HepG2 (cell line): ENCODE measurements at regions not wholly inside any gene's neighbourhood (a gene's known extent, or its start where the extent isn't known, plus 50 kb on each side); places are given as distances from the start of the nearest gene placed in this dataset.
"Not testable (repeated sequence)": the region's sequence is repeated elsewhere in the genome, so short reads cannot be mapped to it uniquely, and the experiment has no call there.

ENCODE experiments used
- CTCF ChIP-seq: sonication (generic); formaldehyde crosslinking; IDR thresholded peaks from 2 replicates; pipeline ENCODE4 v1.5.0; 2020; ENCODE audit warnings: mild to moderate bottlenecking, missing genetic modification reagents, moderate library complexity
- HNRNPH1 ChIP-seq: fragments of 200-400 bp; formaldehyde crosslinking; optimal IDR thresholded peaks from 2 replicates; pipeline ENCODE3; 2017; ENCODE audit warnings: mild to moderate bottlenecking, low read depth, low read length
- MAF1 ChIP-seq: sonication (generic); formaldehyde crosslinking; IDR thresholded peaks from 2 replicates; pipeline ENCODE4 v1.5.0; 2020; ENCODE audit warnings: missing genetic modification reagents, borderline replicate concordance
- MXD4 ChIP-seq: IDR thresholded peaks from 2 replicates; pipeline ENCODE4 v1.6.1; 2016; ENCODE audit warnings: mild to moderate bottlenecking, missing biosample characterization, missing genetic modification reagents
- PLRG1 ChIP-seq: fragments of 450-650 bp; conservative IDR thresholded peaks from 2 replicates; pipeline ENCODE4 v1.6.1; 2016
- POLR2AphosphoS5 ChIP-seq: IDR thresholded peaks from 2 replicates; pipeline ENCODE4 v1.6.1; 2012; ENCODE audit warnings: low read depth, low read length
- RBM39 ChIP-seq: fragments of 200-400 bp; formaldehyde crosslinking; IDR thresholded peaks from one replicate; pipeline ENCODE4 v1.6.1; 2018; ENCODE audit warnings: antibody characterized with exemption, mild to moderate bottlenecking, low read depth, low read length; ENCODE audit not compliant: poor library complexity, severe bottlenecking
- RFX5 ChIP-seq: IDR thresholded peaks from 2 replicates; pipeline ENCODE4 v1.6.1; 2011; ENCODE audit warnings: low read depth, low read length, improper control_type of control experiment
- SALL1 ChIP-seq: sonication (generic); formaldehyde crosslinking; IDR thresholded peaks from 2 replicates; pipeline ENCODE4 v1.8.0; 2022; ENCODE audit warnings: mild to moderate bottlenecking, missing genetic modification reagents
- SNAPC4 ChIP-seq: sonication (generic); formaldehyde crosslinking; IDR thresholded peaks from 2 replicates; pipeline ENCODE4 v1.4.0; 2020; ENCODE audit warnings: mild to moderate bottlenecking, missing genetic modification reagents
- SP1 ChIP-seq, 2 experiments: fragments of 450-650 bp in 1 of 2; sonication (generic) in 1 of 2; formaldehyde crosslinking in 1 of 2; IDR thresholded peaks; 2 replicates each; pipeline versions ENCODE4 v1.4.0 to v1.6.1; 2016 to 2020; ENCODE audit warnings: missing genetic modification reagents in 1 of 2
- ZNF292 ChIP-seq: sonication (generic); formaldehyde crosslinking; IDR thresholded peaks from 2 replicates; pipeline ENCODE4 v1.8.1; 2022; ENCODE audit warnings: mild to moderate bottlenecking, low read depth, missing genetic modification reagents, borderline replicate concordance
- TF ChIP-seq, protein P1 (sequence below): sonication (generic); formaldehyde crosslinking; IDR thresholded peaks from 2 replicates; pipeline ENCODE4 v1.5.0; 2020; ENCODE audit warnings: missing genetic modification reagents
- TF ChIP-seq, protein P2 (sequence below): conservative IDR thresholded peaks from 2 replicates; pipeline ENCODE4 v1.6.1; 2018; ENCODE audit warnings: missing genetic modification reagents

DNA sequence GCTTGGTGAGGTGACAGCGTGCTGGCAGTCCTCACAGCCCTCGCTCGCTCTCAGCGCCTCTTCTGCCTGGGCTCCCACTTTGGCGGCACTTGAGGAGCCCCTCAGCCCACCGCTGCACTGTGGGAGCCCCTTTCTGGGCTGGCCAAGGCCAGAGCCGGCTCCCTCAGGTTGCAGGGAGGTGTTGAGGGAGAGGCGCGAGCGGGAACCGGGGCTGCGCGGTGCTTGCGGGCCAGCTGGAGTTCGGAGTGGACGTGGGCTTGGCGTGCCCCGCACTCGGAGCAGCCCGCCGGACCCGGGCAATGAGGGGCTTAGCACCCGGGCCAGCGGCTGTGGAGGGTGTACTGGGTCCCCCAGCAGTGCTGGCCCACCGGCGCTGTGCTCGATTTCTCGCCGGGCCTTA is 134.2 kb upstream of the BASP1 start:
- TF ChIP-seq, protein P1, sequence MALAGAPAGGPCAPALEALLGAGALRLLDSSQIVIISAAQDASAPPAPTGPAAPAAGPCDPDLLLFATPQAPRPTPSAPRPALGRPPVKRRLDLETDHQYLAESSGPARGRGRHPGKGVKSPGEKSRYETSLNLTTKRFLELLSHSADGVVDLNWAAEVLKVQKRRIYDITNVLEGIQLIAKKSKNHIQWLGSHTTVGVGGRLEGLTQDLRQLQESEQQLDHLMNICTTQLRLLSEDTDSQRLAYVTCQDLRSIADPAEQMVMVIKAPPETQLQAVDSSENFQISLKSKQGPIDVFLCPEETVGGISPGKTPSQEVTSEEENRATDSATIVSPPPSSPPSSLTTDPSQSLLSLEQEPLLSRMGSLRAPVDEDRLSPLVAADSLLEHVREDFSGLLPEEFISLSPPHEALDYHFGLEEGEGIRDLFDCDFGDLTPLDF (CRISPR knock-in tag), result not testable (repeated sequence)
- TF ChIP-seq POLR2AphosphoS5; CTCF (CRISPR knock-in tag); ZNF292 (CRISPR knock-in tag); MXD4 (CRISPR knock-in tag); SP1 (IDR thresholded peaks at IDR 0.05); SP1 (CRISPR knock-in tag; IDR thresholded peaks at IDR 0.05); SNAPC4 (CRISPR knock-in tag); MAF1 (CRISPR knock-in tag); RBM39; SALL1 (CRISPR knock-in tag); PLRG1; HNRNPH1; RFX5: not testable (repeated sequence)
- TF ChIP-seq, protein P2, sequence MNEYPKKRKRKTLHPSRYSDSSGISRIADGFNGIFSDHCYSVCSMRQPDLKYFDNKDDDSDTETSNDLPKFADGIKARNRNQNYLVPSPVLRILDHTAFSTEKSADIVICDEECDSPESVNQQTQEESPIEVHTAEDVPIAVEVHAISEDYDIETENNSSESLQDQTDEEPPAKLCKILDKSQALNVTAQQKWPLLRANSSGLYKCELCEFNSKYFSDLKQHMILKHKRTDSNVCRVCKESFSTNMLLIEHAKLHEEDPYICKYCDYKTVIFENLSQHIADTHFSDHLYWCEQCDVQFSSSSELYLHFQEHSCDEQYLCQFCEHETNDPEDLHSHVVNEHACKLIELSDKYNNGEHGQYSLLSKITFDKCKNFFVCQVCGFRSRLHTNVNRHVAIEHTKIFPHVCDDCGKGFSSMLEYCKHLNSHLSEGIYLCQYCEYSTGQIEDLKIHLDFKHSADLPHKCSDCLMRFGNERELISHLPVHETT (CRISPR knock-in tag), result not testable (repeated sequence)
